Urinary bladder (tissue), 3 donors: ENCODE measurements at regions not wholly inside any gene's neighbourhood (a gene's known extent, or its start where the extent isn't known, plus 50 kb on each side); places are given as distances from the start of the nearest gene placed in this dataset.

Experiments used
- DNase-seq: peaks from one replicate; pipeline ENCODE4 v3.0.0-alpha.2; 2015; ENCODE audit errors: extremely low spot score
- H3K27ac ChIP-seq: one replicate; pipeline ENCODE4 v1.5.1; 2013; ENCODE audit warnings: low read depth, mild to moderate bottlenecking, moderate library complexity
- H3K36me3 ChIP-seq: one replicate; pipeline ENCODE4 v1.6.1; 2013; ENCODE audit warnings: mild to moderate bottlenecking, moderate library complexity; ENCODE audit not compliant: insufficient read depth
- H3K4me1 ChIP-seq: one replicate; pipeline ENCODE4 v1.6.1; 2013; ENCODE audit warnings: mild to moderate bottlenecking, moderate library complexity; ENCODE audit not compliant: insufficient read depth
- H3K4me3 ChIP-seq: one replicate; pipeline ENCODE4 v1.5.1; 2013; ENCODE audit warnings: low read depth, low read length
- WGBS: extraction: QIAGEN DNeasy Blood & Tissue Kit; methylation state at CpG from one replicate; pipeline ENCODE4 v1.1.7; 2013; 5-methylcytosine and 5-hydroxymethylcytosine counted together
- donor health status: healthy with polysubstance abuse.
- donor health status: healthy.

GRCh38 chr14:31947680-31948595 is 129.2 kb upstream of the ARHGAP5 start:
- Histone ChIP-seq H3K36me3 (no peaks in the 10 kb centered on the region), H3K4me1 (no peaks in the 10 kb centered on the region), H3K27ac (no peak overlapping the region), H3K4me3 (no peak overlapping the region)
- DNase-seq, result no peak
- WGBS, result 73% methylated on average over 5 of the region's 5 CpGs

- Histone ChIP-seq H3K36me3 (no peaks in the 10 kb centered on the region), H3K4me1 (no peaks in the 10 kb centered on the region), H3K27ac (no peak overlapping the region), H3K4me3 (no peak overlapping the region)
- 51% methylated on average over 1 of the region's 1 CpG for WGBS
- DNase-seq, result no peak
Measured at GRCh38 chr14:31949709-31950108, 127.4 kb upstream of the ARHGAP5 start.

GRCh38 chr14:31950331-31950730 is 126.8 kb upstream of the ARHGAP5 start:
- 65% methylated on average over 7 of the region's 7 CpGs for WGBS
- DNase-seq, result no peak
- no peak overlapping the region for H3K27ac ChIP-seq
- H3K4me1 ChIP-seq, result no peaks in the 10 kb centered on the region
- H3K4me3 ChIP-seq, result no peak overlapping the region
- H3K36me3 ChIP-seq, result no peaks in the 10 kb centered on the region

- H3K36me3 ChIP-seq, result no peaks in the 10 kb centered on the region
- DNase-seq, result peak; percentile 63
- 17% methylated on average over 19 of the region's 19 CpGs for WGBS
- no peak overlapping the region for H3K27ac ChIP-seq
- no peak overlapping the region for H3K4me3 ChIP-seq
- no peaks in the 10 kb centered on the region for H3K4me1 ChIP-seq
Measured at GRCh38 chr14:31950764-31951637, 126.1 kb upstream of the ARHGAP5 start.

GRCh38 chr14:31951638-31951964 is 125.5 kb upstream of the ARHGAP5 start:
- Histone ChIP-seq H3K36me3 (no peaks in the 10 kb centered on the region), H3K4me3 (no peak overlapping the region), H3K27ac (no peak overlapping the region), H3K4me1 (no peaks in the 10 kb centered on the region)
- DNase-seq, result no peak
- whole genome bisulfite sequencing, result 60% methylated on average over 4 of the region's 4 CpGs

- WGBS, result 90% methylated on average over 1 of the region's 1 CpG
- H3K27ac ChIP-seq, result no peak overlapping the region
- H3K4me3 ChIP-seq, result no peak overlapping the region
- H3K36me3 ChIP-seq, result no peaks in the 10 kb centered on the region
- no peaks in the 10 kb centered on the region for H3K4me1 ChIP-seq
- no peak for DNase-seq
Measured at GRCh38 chr14:31952573-31952972, 124.5 kb upstream of the ARHGAP5 start.

- no peak overlapping the region for H3K27ac ChIP-seq
- 97% methylated on average over 6 of the region's 6 CpGs for WGBS
Measured at GRCh38 chr14:31953210-31953609, 123.9 kb upstream of the ARHGAP5 start.

GRCh38 chr14:31954991-31955390 is 122.1 kb upstream of the ARHGAP5 start:
- Histone ChIP-seq H3K4me1 (no peaks in the 10 kb centered on the region), H3K4me3 (no peak overlapping the region), H3K36me3 (no peaks in the 10 kb centered on the region), H3K27ac (no peak overlapping the region)
- no peak for DNase-seq

More at GRCh38 chr14:31953210-31953609, 123.9 kb upstream of the ARHGAP5 start:
- H3K4me3 ChIP-seq, result no peak overlapping the region
- no peaks in the 10 kb centered on the region for H3K4me1 ChIP-seq
- no peaks in the 10 kb centered on the region for H3K36me3 ChIP-seq
- DNase-seq, result no peak

GRCh38 chr14:31955936-31956579 is 121.0 kb upstream of the ARHGAP5 start:
- 66% methylated on average over 5 of the region's 5 CpGs for WGBS
- no peaks in the 10 kb centered on the region for H3K4me1 ChIP-seq

GRCh38 chr14:31957565-31957964 is 119.5 kb upstream of the ARHGAP5 start:
- no peak overlapping the region for H3K4me3 ChIP-seq
- 100% methylated on average over 2 of the region's 2 CpGs for WGBS

More at GRCh38 chr14:31955936-31956579, 121.0 kb upstream of the ARHGAP5 start:
- no peaks in the 10 kb centered on the region for H3K36me3 ChIP-seq
- no peak overlapping the region for H3K4me3 ChIP-seq
- no peak for DNase-seq
- H3K27ac ChIP-seq, result no peak overlapping the region

GRCh38 chr14:31960039-31960438 is 117.1 kb upstream of the ARHGAP5 start:
- H3K27ac ChIP-seq, result no peak overlapping the region
- 83% methylated on average over 5 of the region's 5 CpGs for WGBS
- no peak for DNase-seq
- H3K4me3 ChIP-seq, result no peak overlapping the region
- H3K36me3 ChIP-seq, result no peaks in the 10 kb centered on the region
- no peaks in the 10 kb centered on the region for H3K4me1 ChIP-seq

More at GRCh38 chr14:31957565-31957964, 119.5 kb upstream of the ARHGAP5 start:
- Histone ChIP-seq H3K4me1 (no peaks in the 10 kb centered on the region), H3K36me3 (no peaks in the 10 kb centered on the region), H3K27ac (no peak overlapping the region)
- DNase-seq, result no peak

GRCh38 chr14:31961896-31962295 is 115.2 kb upstream of the ARHGAP5 start:
- Histone ChIP-seq H3K4me3 (no peak overlapping the region), H3K27ac (no peak overlapping the region), H3K36me3 (no peaks in the 10 kb centered on the region), H3K4me1 (no peaks in the 10 kb centered on the region)
- no peak for DNase-seq
- 63% methylated on average over 3 of the region's 3 CpGs for WGBS

GRCh38 chr14:31962920-31963319 is 114.2 kb upstream of the ARHGAP5 start:
- no peaks in the 10 kb centered on the region for H3K4me1 ChIP-seq
- no peak for DNase-seq

More at GRCh38 chr14:31962920-31963319, 114.2 kb upstream of the ARHGAP5 start:
- WGBS, result 95% methylated on average over 4 of the region's 4 CpGs
- no peaks in the 10 kb centered on the region for H3K36me3 ChIP-seq
- H3K4me3 ChIP-seq, result no peak overlapping the region
- H3K27ac ChIP-seq, result no peak overlapping the region
